Hepatocyte (in vitro differentiated cells): ENCODE measurements at regions not wholly inside any gene's neighbourhood (a gene's known extent, or its start where the extent isn't known, plus 50 kb on each side); places are given as distances from the start of the nearest gene placed in this dataset.
"Not testable (repeated sequence)": the region's sequence is repeated elsewhere in the genome, so short reads cannot be mapped to it uniquely, and the experiment has no call there.

Experiments used
- EZH2 ChIP-seq: fragments of 200-600 bp; sonication (generic); IDR thresholded peaks from 2 replicates; pipeline ENCODE4 v1.6.1; 2016; ENCODE audit warnings: antibody characterized with exemption, mild to moderate bottlenecking, borderline replicate concordance
- TF ChIP-seq, protein P1 (sequence below): fragments of 200-600 bp; sonication (generic); IDR thresholded peaks from 2 replicates; pipeline ENCODE4 v1.5.1; 2016; ENCODE audit warnings: antibody characterized with exemption, mild to moderate bottlenecking; ENCODE audit not compliant: poor library complexity

DNA sequence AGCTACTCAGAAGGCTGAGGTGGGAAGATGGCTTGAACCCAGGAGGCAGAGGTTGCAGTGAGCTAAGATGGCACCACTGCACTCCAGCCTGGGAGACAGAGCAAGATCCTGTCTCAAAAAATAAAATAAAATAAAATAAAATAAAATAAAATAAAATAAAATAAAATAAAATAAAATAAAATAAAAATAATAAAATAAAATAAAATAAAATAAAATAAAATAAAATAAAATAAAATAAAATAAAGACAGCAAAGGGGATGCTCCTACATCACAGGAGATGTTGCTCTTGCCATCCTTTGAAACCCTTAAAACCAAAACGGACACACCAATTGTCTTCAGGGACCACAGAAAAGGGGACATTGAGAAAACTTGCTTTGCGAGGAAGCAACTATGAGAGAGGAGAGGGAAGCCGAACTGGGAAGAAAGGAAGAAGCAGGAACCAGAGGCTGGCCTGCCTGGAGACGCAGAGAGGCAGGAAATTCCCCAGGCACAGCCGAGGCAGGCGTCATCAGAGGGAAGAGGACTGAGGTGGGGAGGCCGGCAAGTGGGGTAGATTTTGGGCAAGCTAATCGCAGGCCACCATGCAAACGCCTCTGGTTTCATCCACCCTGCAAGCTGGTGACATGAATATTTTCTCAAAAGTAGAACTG lies 66.7 kb upstream of the USP9X start:
- TF ChIP-seq, protein P1, sequence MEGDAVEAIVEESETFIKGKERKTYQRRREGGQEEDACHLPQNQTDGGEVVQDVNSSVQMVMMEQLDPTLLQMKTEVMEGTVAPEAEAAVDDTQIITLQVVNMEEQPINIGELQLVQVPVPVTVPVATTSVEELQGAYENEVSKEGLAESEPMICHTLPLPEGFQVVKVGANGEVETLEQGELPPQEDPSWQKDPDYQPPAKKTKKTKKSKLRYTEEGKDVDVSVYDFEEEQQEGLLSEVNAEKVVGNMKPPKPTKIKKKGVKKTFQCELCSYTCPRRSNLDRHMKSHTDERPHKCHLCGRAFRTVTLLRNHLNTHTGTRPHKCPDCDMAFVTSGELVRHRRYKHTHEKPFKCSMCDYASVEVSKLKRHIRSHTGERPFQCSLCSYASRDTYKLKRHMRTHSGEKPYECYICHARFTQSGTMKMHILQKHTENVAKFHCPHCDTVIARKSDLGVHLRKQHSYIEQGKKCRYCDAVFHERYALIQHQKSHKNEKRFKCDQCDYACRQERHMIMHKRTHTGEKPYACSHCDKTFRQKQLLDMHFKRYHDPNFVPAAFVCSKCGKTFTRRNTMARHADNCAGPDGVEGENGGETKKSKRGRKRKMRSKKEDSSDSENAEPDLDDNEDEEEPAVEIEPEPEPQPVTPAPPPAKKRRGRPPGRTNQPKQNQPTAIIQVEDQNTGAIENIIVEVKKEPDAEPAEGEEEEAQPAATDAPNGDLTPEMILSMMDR = not testable (repeated sequence)
- TF ChIP-seq EZH2 = not testable (repeated sequence)
